HepG2 (cell line): ENCODE measurements at regions not wholly inside any gene's neighbourhood (a gene's known extent, or its start where the extent isn't known, plus 50 kb on each side); places are given as distances from the start of the nearest gene placed in this dataset.
A peak's percentile ranks its signal among the peaks of the same experiment; 100 is the strongest.

Experiments used
- DMAP1 ChIP-seq: IDR thresholded peaks from 2 replicates; pipeline ENCODE4 v1.6.1; 2016
- HOXA3 ChIP-seq: sonication (generic); formaldehyde crosslinking; IDR thresholded peaks from 2 replicates; pipeline ENCODE4 v1.5.0; 2020; ENCODE audit warnings: missing genetic modification reagents
- KLF15 ChIP-seq: sonication (generic); formaldehyde crosslinking; IDR thresholded peaks from 2 replicates; pipeline ENCODE4 v1.8.1; 2023; ENCODE audit warnings: borderline replicate concordance, mild to moderate bottlenecking, inconsistent platforms, missing genetic modification reagents, mixed read lengths
- MYNN ChIP-seq: sonication (generic); formaldehyde crosslinking; IDR thresholded peaks from 2 replicates; pipeline ENCODE4 v1.4.0; 2020; ENCODE audit warnings: mild to moderate bottlenecking, low read depth, missing genetic modification reagents
- SIN3A ChIP-seq: IDR thresholded peaks from 2 replicates; pipeline ENCODE4 v1.6.1; 2011; ENCODE audit warnings: low read depth, mild to moderate bottlenecking, control low read depth, low read length, borderline replicate concordance
- SKIL ChIP-seq: sonication (generic); formaldehyde crosslinking; IDR thresholded peaks from 2 replicates; pipeline ENCODE4 v1.8.0; 2022; ENCODE audit warnings: missing genetic modification reagents, mild to moderate bottlenecking, moderate library complexity, borderline replicate concordance
- U2AF1 ChIP-seq: fragments of 200-400 bp; formaldehyde crosslinking; optimal IDR thresholded peaks from 2 replicates; pipeline ENCODE3; 2017; ENCODE audit warnings: mild to moderate bottlenecking, low read depth, low read length
- ZBTB4 ChIP-seq: sonication (generic); formaldehyde crosslinking; IDR thresholded peaks from 2 replicates; pipeline ENCODE4 v1.4.0; 2020; ENCODE audit warnings: missing genetic modification reagents, mild to moderate bottlenecking, borderline replicate concordance
- ZBTB46 ChIP-seq: sonication (generic); formaldehyde crosslinking; IDR thresholded peaks from 2 replicates; pipeline ENCODE4 v1.4.0; 2020; ENCODE audit warnings: mild to moderate bottlenecking, missing genetic modification reagents, borderline replicate concordance
- ZNF234 ChIP-seq: sonication (generic); formaldehyde crosslinking; conservative IDR thresholded peaks from 2 replicates; pipeline ENCODE4 v1.5.1; 2020; ENCODE audit warnings: mild to moderate bottlenecking, missing genetic modification reagents
- ZNF383 ChIP-seq: sonication (generic); formaldehyde crosslinking; IDR thresholded peaks from 2 replicates; pipeline ENCODE4 v1.4.0; 2020; ENCODE audit warnings: missing genetic modification reagents, mild to moderate bottlenecking, borderline replicate concordance
- ZNF589 ChIP-seq: sonication (generic); formaldehyde crosslinking; conservative IDR thresholded peaks from 2 replicates; pipeline ENCODE4 v1.8.0; 2022; ENCODE audit warnings: mild to moderate bottlenecking, moderate library complexity, missing genetic modification reagents
- ZNF691 ChIP-seq: sonication (generic); formaldehyde crosslinking; IDR thresholded peaks from 2 replicates; pipeline ENCODE4 v1.4.0; 2020; ENCODE audit warnings: missing genetic modification reagents, low read depth, mild to moderate bottlenecking, borderline replicate concordance
- ZNF709 ChIP-seq: sonication (generic); formaldehyde crosslinking; IDR thresholded peaks from 2 replicates; pipeline ENCODE4 v1.5.0; 2020; ENCODE audit warnings: mild to moderate bottlenecking, missing genetic modification reagents
- ZSCAN9 ChIP-seq: IDR thresholded peaks from 2 replicates; pipeline ENCODE4 v1.6.1; 2016; ENCODE audit warnings: borderline replicate concordance
- TF ChIP-seq, protein P1 (sequence below): sonication (generic); formaldehyde crosslinking; conservative IDR thresholded peaks from 2 replicates; pipeline ENCODE4 v1.4.0; 2020; ENCODE audit warnings: missing genetic modification reagents
- TF ChIP-seq, protein P2 (sequence below): sonication (generic); formaldehyde crosslinking; IDR thresholded peaks from 2 replicates; pipeline ENCODE4 v1.5.1; 2020; ENCODE audit warnings: missing genetic modification reagents, mild to moderate bottlenecking, borderline replicate concordance

DNA sequence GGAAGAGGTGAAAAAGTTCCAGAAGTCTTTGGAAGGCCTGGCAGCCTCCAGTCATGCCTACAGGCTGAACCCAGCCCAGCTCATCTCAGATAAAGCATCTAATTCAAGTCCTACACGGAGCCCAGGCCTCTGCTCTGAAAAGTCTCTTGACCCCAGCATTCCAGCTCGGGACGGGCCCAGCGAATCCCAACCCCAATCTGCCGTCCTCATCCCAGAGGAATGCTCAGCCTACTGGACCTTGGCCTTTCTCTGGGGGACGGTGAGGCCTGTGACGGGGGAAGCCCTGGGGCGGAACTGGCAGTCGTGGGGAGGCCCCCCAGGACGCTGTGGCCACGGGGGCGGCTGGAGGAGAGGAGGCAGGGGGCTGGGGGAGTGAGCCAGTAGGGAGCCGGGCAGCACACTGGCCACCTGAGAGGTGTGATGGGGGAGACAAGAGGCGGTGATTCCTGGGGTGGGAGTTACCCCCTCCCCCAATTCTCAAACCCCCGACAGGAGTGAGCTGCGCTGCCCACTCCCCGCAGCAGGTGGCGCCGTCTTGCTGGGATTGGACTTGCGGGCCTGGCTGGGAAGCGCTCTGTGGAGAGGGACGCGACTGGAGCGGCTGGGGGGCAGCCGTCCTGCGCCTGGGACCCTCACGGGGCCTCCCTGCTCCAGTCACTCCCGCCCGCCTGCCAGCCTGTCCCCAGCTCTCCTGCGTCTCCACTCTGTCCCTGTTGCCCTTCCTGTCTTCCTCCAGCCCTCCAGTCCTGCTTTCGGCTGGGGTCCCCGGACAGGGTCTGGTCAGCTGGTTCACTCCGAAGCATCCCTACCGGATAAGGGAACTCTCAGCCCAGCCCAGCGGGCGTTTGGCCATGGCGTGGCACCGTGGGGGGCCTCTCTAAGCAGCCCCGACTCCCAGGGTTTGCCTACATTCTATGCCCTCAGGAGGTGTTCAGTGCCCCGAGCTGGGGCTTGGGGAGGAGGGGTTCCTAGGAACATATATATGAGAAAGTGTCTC is 182.6 kb upstream of the HAAO start (continued):
- TF ChIP-seq, protein P1, sequence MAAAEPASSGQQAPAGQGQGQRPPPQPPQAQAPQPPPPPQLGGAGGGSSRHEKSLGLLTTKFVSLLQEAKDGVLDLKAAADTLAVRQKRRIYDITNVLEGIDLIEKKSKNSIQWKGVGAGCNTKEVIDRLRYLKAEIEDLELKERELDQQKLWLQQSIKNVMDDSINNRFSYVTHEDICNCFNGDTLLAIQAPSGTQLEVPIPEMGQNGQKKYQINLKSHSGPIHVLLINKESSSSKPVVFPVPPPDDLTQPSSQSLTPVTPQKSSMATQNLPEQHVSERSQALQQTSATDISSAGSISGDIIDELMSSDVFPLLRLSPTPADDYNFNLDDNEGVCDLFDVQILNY (CRISPR knock-in tag) = no peak
- 0 out of 2 replicates have a peak, but pooled peaks have one; percentile 50 for TF ChIP-seq ZNF234 (CRISPR knock-in tag)
- TF ChIP-seq SIN3A = no peak
- peak; percentile 36; the same call in 1 of the 2 replicates for TF ChIP-seq ZNF383
- no peak; the same call in 1 of the 2 replicates for TF ChIP-seq MYNN (CRISPR knock-in tag)
- TF ChIP-seq, protein P2, sequence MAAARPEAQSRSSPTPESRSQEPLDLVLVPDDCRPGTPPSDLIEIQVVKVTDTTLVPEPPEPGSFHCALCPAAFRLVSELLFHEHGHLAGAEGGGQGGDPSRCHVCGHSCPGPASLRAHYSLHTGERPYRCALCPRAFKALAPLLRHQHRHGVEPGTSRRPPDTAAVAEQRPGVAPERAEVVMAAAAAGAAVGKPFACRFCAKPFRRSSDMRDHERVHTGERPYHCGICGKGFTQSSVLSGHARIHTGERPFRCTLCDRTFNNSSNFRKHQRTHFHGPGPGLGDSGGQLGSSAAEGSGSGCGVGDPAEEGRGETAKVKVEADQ (CRISPR knock-in tag) = peak; percentile 83
- TF ChIP-seq ZBTB46 (CRISPR knock-in tag) = peak; percentile 100
- peak; percentile 71; the same call in 1 of the 2 replicates for TF ChIP-seq ZNF709
- TF ChIP-seq KLF15 (CRISPR knock-in tag) = no peak; the same call in 1 of the 2 replicates
- peak; percentile 89 for TF ChIP-seq SKIL
- peak; percentile 94 for TF ChIP-seq HOXA3
- peak; percentile 92; the same call in 1 of the 2 replicates for TF ChIP-seq ZBTB4 (CRISPR knock-in tag)
- peak; percentile 84 for TF ChIP-seq ZSCAN9 (CRISPR knock-in tag)
- peak; percentile 93 for TF ChIP-seq DMAP1
- no peak; the same call in 1 of the 2 replicates for TF ChIP-seq ZNF691 (CRISPR knock-in tag)
- no peak for TF ChIP-seq U2AF1
- 0 out of 2 replicates have a peak, but pooled peaks have one; percentile 48 for TF ChIP-seq ZNF589
